ENCODE measurements at regions not wholly inside any gene's neighbourhood (a gene's known extent, or its start where the extent isn't known, plus 50 kb on each side); places are given as distances from the start of the nearest gene placed in this dataset.

DNA sequence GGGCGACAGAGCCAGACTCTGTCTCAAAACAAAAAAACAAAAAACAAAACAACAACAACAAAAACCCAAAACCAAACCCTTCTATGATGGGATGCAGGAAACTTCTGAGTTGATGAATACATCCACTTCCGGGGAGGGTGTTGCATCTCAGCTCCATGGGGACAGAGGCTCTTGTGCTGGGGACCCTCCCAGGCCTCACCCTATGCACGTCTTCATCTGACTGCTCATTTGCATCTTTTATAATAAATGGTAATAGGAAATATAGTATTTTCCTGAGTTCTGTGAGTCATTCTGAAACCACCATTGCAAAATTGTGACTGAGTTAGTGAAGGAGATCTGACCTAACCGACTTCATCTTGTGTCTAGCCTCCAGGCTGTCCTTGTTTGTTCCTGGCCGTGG is 109.5 kb upstream of the SLC28A3 start:
- no peak for DNase-seq (ENCODE audit: low read depth)

DNA sequence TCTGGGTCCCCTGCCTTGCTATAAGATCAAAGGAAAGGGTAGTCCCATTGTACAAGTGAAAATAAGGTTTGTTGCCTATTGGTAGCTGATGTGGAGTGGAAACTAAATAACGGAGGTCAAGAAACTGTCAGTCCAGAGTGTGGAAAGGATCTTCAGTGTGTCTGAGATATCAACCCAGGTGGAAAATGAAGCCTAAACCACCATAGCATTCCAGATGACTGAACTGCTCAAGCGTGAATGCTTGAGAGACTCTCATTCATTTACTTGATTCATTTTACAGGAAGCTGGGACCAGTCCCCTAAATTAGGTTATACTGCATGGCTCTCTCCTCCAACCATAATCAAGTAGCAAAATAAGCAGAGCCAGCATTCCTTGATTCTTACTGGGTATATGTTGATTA is 116.0 kb upstream of the SLC28A3 start:
- DNase-seq (ENCODE audit: low read depth) = no peak

DNA sequence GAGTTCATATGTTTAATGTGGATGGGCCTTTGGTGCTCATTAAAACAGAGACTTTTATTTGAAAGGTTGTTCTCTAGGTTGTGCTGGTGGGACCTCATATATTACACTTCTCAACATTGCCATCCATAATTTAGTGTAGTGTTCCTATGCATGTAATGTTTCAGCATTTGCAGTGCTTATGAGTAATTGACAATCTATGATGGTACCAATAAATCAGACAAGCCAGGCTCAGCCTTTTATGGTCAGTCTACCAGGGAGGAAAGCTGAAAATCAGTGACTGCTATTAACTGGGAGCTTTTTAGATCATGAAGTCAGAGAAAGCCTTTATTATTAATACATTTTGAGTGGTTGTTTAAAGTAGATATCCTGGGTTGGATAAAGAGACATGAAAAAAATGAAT is 120.1 kb upstream of the SLC28A3 start:
- no peak for DNase-seq (ENCODE audit: low read depth)

DNA sequence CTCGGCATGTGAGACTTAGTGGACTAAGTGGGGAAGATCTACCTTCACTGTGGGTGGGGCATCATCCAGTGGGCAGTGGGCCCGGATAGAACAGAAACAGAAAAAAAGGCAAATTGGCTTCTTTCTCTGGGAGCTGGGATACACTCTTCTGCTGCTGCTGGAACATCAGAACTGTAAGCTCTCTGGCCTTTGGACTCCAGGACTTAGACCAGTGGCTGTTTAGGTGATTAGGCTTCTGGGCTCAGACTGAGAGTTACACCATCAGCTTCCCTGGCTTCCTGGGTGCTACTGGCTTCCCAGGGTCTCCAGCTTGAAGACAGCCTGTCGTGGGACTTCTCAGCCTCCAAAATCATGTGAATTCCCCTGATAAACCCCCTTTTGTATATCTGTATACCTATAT is 122.7 kb upstream of the SLC28A3 start:
- DNase-seq (ENCODE audit: low read depth) = no peak

DNA sequence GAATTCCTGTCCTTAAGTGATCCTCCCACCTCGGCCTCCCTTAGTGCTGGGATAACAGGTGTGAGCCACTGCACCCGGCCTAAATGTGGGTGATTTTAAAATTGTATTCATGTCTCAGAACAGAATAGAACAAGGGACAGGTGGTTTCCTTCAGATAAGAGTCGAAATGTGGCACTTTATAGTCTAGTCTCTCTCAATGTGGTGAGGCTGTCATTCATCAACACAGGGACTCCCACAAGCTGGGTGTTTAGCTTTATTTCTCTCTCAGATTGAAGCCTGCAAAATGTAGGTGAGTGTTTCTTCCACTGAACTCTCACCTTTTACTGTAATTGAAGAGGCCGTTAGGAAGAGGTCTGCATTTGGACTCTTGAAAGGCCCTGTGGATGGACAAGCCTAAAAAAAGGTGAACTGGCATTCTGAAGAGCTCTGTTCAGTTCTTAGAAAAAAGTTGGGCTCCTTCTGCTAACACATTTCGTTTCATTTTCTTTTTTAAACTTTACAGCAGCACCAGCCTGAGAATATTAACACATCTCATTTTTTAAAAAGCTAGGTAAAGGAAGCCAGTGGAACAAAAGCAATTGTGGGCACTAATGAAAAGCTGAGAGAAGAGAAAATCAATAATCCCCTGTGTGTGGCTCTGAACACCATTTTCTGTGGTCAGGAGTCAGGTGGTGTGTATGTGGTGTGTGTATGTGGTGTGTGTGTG is 126.2 kb upstream of the SLC28A3 start:
- no peak for DNase-seq (ENCODE audit: low read depth)

DNA sequence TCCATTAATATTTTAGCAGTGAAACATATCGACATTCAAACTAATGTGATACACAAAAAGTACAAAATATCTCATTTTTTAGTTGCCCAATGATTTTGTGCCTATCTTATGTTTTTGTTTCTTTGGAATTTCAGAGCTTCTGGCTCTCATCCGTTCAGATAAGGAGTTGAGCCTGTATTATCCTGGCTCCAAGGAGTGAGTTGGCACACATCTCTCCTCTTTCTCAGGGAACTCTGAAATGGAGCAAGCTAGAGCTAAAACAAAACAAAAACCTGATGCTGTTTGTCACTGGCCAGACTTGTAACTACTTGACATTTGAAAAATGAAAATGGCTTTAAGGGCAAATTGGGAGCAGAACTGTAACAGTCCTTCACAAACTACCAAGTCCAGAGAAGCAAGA is 131.3 kb upstream of the SLC28A3 start:
- no peak for DNase-seq (ENCODE audit: low read depth)

DNA sequence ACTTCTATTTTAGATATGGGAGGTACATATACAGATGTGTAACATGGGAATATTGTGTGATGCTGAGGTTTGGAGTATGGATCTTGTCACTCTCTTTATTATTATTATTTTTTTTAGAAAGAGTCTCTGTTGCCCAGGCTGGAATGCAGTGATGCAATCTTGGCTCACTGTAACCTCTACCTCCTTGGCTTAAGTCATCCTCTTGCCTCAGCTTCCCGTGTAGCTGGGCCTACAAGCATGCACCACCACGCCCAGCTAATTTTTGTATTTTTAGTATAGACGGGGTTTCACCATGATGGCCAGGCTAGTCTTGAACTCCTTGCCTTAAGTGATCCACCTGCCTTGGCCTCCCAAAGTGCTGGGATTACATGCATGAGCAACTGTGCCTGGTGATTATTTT is 138.4 kb upstream of the SLC28A3 start:
- DNase-seq (ENCODE audit: low read depth) = no peak

DNA sequence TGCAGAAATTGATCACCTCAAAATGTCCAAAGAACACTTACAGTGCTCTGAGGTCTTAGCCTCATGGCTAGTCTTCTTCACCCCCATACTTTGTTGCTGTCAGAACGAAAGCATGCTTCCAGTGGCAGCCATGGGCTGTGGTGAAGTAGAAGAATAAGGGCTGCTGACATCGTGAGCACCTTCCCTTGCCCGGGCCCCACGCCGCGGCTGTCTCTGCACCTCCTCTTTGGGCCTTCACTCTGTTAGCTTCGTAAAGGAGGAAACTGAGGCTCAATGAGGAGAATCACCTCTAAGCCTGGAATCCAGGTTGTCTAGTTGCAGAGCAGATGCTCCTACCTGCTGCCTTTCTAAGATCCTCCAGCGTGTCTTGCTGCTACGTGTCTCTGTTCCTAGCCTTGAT is 139.5 kb upstream of the SLC28A3 start:
- no peak for DNase-seq (ENCODE audit: low read depth)

DNA sequence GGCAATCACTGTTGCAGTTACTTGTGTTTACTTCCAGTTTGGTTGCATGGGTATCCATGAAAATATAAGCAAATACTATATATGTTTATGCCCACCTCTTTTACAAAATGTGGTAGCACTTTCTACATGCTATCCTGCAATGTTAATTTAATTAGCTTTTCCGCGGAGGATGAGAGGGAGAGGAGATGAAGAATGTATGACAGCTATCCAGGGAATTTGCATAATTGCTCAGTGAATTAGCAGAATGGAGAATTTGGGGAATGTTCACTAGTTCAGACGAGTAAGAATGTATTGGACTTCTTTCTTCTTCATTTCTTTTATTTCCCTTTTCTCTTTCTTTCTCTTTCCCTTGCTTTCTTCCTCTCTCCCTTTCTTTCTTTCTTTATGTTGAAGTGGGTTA is 140.7 kb upstream of the SLC28A3 start:
- no peak for DNase-seq (ENCODE audit: low read depth)

DNA sequence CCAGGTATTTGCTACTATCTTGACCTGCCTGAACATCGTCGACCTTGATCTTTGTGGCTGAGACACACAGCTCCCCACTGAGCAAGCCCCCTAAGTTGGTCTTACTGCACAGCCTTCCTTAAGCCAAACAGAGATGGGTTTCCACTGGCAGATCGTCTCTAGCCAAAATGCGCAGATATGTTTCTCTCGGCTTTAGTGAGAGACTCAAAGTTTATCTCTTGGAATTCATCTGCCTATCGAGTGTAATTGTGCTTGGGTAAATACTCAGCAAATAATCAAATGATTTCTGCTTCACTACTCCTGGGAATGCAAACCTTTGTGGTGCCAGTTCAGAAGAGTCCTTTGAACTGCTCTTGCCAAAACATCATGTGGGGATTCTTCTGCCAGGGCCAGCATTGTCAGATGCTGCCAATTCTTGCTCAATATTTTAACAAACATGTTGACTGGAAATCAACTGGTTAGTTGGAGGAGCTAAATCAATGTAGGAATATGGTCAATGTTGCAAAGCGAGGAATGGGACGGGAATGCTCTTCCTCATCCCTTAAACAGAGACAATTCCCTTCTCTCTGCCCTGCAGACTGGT is 141.2 kb upstream of the SLC28A3 start:
- no peak for DNase-seq (ENCODE audit: low read depth)

DNA sequence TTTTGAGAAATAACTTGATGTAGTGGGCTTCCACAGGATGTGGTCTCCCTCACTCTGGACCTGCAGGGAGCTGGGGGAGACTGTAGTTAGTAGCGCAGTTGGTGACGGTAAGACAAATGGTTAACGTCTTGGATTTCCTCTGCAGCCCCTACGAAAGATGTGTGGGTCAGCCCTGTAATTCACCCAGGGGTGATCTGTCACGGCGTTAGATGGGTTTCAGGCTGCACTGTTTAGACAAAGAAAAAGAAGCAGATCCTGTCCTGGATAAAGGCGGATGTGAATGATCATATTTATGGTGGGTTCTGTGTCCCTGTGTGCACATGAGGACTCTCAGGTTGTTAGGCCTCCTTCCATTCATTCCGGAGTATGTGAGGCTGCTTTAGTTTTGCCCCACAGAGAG is 142.0 kb upstream of the SLC28A3 start:
- no peak for DNase-seq (ENCODE audit: low read depth)

DNA sequence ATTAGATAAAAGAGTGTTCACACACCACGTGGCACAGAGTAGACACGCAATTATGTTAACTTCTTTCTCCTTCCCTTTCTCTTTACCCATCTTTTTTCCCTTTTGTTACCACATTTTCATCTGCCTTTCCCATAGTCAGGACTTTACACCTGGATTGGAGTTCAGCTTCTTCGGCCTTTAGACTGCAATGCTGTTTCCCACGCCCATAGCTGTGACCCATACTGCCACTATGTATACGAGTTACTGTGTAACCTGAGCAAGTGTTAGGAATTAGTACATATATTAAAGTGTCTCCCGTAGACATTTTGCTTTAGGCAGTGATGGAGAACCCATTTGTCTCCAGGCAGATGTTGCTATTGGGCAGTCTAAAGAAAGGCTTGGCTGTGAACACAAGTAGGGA is 143.6 kb upstream of the SLC28A3 start:
- no peak for DNase-seq (ENCODE audit: low read depth)

DNA sequence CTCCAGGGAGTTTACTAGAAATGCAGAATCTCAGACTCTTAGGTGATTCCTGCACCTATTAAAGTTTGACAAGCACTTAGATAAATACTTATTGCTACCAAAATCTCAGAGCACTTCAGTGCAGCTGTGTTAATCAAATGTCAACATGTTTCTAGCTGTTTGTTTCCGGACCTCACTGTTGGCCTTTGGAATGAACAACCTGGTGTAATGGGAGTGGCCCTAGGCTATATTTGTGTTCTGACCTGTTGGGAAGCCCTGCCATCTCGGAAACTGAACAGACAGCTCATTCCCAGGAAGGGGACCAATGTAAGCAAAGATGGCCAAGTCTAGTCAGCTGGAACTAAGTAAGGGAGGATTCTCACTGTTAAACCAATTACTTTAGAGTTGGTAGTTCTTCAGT is 145.0 kb upstream of the SLC28A3 start:
- DNase-seq (ENCODE audit: low read depth) = no peak

DNA sequence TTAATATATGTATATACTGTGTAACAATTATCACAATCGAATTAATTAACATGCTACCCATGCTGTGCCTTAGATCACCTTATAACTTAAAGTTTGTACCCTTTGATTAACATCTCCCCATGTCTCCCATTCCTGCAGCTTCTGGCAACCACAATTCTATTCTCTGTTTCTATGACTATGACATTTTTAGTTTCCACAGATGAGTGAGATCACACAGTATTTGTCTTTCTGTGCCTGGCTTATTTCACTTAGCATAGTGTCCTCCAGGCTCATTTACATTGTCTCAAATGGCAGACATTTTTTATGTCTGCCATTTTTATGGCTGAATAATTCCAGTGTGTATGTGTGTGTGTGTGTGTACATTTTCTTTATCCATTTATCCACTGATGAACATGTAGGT is 146.1 kb upstream of the SLC28A3 start:
- DNase-seq (ENCODE audit: low read depth) = no peak

DNA sequence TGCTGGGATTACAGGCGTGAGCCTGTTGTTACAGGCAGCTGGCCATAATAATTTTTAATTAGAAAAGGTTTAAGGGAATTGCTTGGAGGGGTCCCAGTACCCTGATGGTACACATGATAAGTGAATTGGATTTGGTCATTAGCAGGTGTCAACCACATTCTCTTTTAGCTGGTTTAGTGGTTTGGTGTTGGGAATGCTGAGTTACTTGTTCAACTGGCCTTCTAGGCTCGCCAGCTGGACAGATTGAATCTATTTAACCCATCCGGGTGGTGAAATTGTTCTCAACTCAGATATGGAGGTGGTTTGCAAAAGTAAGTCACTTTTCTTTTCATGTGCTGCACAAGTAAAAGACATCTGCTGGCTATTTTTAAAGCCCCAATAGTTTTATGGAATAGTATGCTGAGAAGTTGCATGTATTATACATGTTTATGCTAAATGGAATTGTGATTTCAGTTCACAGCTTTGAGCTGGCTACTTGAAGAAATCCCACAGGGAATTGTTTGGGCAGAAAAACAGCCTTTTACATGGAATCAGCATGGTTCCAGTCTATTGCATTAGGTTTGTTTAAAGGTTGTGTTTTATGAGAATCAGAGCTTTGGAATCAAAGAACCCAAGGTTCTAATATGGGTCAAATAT is 149.8 kb upstream of the SLC28A3 start:
- DNase-seq (ENCODE audit: low read depth) = no peak

DNA sequence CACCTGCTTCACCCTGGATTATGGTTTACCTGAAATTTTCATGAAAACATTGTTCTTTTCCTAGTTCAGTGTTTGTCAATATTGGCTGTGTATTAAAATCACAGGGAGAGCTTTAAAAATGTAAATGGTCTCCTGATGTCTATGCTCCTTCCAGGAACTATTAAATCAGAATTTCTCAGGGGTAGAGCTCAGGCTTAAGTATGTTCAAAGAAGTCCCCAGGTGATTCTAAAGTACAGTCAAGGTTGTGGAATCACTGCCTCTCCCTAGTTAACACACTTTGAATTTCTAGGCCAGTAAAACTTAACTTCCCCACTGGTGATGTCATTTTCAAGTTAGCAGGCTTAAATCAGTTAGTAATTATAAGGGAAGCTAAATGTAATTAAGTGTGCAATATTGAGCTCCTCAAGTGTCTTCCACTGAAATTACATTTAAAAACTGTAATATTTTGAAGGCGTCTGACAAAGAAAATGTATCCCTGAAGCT is 150.3 kb upstream of the SLC28A3 start:
- no peak for DNase-seq (ENCODE audit: low read depth)

DNA sequence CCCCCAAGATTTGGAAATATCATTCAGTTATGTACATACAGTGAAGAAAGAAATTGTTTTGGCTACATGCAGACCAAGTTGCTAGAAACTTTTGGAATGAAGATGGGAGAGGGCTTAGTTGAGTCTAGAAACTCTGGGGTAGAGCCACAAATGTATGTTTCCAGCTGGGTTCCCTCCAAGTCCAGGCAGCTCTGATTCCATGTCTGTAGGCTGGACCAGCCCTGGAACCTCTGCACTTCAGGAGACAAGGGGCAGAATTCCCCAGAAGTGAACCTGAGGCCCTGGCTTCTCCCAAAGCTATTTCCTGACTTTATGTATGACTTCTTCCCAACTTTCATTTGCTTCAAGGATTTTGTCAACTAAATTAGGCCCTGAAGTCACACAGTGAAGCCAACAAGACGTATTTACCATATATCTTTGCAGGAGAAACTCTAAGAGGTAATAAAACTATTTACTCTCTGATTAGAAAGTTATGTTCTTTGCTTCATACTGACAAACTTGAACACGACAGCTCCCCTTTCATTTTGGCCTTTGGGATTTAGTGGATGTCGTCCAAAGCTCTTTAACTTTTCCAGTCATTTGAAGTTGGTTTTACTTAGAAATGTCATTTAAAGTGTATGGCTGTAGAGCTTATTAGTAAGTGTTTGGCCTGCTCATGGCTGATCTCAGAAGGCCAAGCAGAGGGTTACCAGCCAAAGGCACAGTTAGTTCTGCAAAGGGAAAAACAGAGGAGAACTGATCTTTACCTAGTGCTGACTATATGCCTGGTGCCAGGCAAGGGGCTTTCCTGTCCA is 152.0 kb upstream of the SLC28A3 start:
- no peak for DNase-seq (ENCODE audit: low read depth)

DNA sequence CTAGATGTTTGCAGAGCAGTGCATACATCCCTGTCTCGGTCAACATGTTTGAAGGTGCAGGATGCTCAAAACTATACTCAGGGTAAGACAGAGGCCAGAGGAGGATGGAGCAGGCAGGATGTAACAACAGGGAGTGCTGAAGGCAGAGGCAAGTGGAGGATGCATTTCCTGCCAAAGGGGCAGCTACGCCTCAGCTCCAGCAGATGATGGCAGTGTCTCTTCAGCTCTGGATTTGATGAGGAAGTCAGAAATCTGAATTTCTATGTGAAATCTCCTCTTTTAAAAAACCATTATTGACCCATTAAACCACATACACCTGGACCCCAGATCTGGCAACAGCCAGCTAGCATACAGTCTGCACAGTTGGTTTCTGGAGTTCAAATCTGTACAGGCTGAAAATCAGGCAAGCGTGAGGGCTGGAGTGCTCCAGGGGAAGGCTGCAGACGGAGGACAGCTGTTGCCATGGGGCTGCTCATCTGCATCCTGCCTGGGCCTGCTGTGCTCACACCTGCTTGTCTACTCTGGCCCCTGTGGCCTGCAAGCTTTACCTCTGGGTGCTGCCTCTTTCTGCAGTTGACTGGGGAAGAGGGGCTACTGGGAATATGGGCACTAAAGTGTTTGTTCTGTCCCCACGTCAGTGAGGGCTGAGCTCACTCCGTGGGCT is 152.9 kb upstream of the SLC28A3 start:
- DNase-seq (ENCODE audit: low read depth) = no peak

DNA sequence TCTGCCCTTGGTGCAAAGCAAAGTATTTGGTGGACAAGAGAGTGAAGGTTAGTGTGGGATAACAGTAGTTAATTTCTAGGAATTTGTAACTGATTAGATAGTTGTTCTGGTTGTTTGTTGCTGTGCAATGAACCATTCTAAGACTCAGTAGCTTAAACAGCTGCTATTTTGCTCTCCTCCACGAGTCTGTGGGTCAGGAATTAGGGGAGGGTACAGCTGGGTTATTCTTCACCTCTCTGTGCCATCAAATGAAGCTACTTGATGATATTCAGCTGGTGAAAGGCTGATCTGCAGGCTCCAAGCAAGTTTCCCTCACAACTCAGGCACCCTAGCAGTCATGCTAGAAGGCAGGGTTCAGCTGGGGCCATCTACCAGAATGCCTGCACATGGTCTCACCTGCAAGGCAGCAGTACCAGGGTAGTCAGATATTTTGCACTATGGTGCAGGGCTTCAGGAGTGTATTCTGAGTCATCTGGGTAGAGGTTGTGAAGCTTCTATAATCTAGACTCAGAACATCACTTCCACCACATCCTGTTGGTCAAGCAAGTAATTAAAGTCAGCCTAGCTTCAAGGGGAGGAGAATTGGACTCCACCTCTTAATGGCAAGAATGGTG is 159.5 kb upstream of the SLC28A3 start:
- DNase-seq (ENCODE audit: low read depth) = no peak

DNA sequence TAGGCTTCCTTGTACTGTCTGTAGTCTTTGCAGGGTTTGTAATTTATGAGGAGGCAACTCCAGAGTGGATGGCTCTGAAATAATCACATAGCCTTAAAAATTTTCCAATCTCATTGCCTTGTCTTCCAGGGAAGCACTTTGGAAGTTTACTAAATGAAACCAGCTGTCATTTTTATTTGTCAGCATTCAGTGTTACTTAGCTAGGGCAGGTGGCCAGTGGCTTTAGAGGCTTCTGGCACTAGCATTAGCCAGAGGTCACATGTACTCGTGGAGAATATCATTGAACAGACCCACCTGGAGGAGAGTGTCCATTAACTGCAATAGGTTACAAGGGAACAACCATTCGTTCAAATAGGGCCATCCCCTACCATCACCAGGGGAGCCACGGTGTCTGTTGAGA is 160.3 kb upstream of the SLC28A3 start:
- no peak for DNase-seq (ENCODE audit: low read depth)

DNA sequence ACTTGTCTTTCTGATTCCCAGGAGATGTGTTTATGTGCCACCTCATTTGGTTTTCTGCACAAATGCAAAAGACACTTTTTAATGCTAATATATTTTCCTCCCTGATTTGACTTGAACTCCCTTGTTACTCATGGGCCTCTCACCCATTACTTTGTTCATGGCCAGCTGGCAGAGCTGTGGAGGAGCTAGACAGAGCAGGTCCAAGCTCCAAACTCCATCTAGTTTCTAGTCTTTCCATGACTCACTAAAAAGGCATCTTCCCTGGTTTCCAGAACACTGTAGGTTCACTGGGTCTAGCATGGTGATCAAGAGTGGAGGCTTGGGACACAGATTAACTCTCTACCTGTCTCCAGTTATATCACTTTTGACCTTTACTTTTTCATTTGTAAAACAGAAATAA is 161.0 kb upstream of the SLC28A3 start:
- DNase-seq (ENCODE audit: low read depth) = no peak

DNA sequence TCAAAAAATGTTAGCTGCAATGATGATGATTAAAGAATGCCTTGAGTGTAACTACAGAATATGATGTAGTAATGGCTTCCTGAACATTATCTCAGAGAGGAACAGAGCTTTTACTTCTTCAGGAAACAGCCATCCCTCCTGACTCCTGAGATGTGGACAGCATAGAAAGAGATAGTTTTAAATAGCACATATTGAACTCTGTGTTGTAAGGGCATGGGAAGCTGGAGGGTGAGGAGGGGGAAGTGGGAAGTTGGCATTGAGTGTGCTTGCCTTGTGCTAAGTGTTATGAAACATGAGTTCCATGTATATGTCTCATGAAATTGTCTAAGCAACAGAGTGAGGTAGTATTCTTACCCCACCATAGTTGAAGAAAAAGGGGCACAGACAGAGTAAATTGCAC is 161.5 kb upstream of the SLC28A3 start:
- no peak for DNase-seq (ENCODE audit: low read depth)

Data from Daoy (cell line).